ENCODE measurements at regions not wholly inside any gene's neighbourhood (a gene's known extent, or its start where the extent isn't known, plus 50 kb on each side); places are given as distances from the start of the nearest gene placed in this dataset.

- TF ChIP-seq, protein P1, sequence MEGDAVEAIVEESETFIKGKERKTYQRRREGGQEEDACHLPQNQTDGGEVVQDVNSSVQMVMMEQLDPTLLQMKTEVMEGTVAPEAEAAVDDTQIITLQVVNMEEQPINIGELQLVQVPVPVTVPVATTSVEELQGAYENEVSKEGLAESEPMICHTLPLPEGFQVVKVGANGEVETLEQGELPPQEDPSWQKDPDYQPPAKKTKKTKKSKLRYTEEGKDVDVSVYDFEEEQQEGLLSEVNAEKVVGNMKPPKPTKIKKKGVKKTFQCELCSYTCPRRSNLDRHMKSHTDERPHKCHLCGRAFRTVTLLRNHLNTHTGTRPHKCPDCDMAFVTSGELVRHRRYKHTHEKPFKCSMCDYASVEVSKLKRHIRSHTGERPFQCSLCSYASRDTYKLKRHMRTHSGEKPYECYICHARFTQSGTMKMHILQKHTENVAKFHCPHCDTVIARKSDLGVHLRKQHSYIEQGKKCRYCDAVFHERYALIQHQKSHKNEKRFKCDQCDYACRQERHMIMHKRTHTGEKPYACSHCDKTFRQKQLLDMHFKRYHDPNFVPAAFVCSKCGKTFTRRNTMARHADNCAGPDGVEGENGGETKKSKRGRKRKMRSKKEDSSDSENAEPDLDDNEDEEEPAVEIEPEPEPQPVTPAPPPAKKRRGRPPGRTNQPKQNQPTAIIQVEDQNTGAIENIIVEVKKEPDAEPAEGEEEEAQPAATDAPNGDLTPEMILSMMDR (IDR thresholded peaks at IDR 0.05; ENCODE audit: unreplicated experiment) = no peak
- no peak for DNase-seq (ENCODE audit: unreplicated experiment)
- ChIA-PET CTCF (no interaction called here), POLR2A (no interaction called here)
- no peak overlapping the region for H3K27ac Mint-ChIP-seq (ENCODE audit: low read depth, unreplicated experiment)
- H3K27me3 Mint-ChIP-seq (ENCODE audit: insufficient read depth, unreplicated experiment) = no peaks in the 10 kb centered on the region
- intact Hi-C loops (cut with micrococcal nuclease) = no loop called here
- BruUV-seq (replicated peaks) = no TSS peak
- no peaks in the 10 kb centered on the region for H3K4me1 Mint-ChIP-seq (ENCODE audit: insufficient read depth, unreplicated experiment)
- H3K9me3 Mint-ChIP-seq (ENCODE audit: unreplicated experiment) = peaks cover 7% of the 10 kb centered on the region
- no peak overlapping the region for H3K4me3 Mint-ChIP-seq (ENCODE audit: unreplicated experiment)
- no peaks in the 10 kb centered on the region for H3K36me3 Mint-ChIP-seq (ENCODE audit: insufficient read depth, unreplicated experiment)
Measured at GRCh38 chr4:8759987-8760386, 111.7 kb downstream of the HMX1 start.

- no peaks in the 10 kb centered on the region for H3K27me3 Mint-ChIP-seq (ENCODE audit: insufficient read depth, unreplicated experiment)
- ChIA-PET CTCF (no interaction called here), POLR2A (no interaction called here)
- H3K9me3 Mint-ChIP-seq (ENCODE audit: unreplicated experiment) = peaks cover 7% of the 10 kb centered on the region
- H3K36me3 Mint-ChIP-seq (ENCODE audit: insufficient read depth, unreplicated experiment) = no peaks in the 10 kb centered on the region
- BruUV-seq (replicated peaks) = no TSS peak
- H3K27ac Mint-ChIP-seq (ENCODE audit: low read depth, unreplicated experiment) = no peak overlapping the region
- TF ChIP-seq, protein P1 (IDR thresholded peaks at IDR 0.05; ENCODE audit: unreplicated experiment) = no peak
- no peaks in the 10 kb centered on the region for H3K4me1 Mint-ChIP-seq (ENCODE audit: insufficient read depth, unreplicated experiment)
- DNase-seq (ENCODE audit: unreplicated experiment) = no peak
- H3K4me3 Mint-ChIP-seq (ENCODE audit: unreplicated experiment) = no peak overlapping the region
- intact Hi-C loops (cut with micrococcal nuclease) = no loop called here
Measured at GRCh38 chr4:8756816-8757215, 114.8 kb downstream of the HMX1 start.

GRCh38 chr4:8754634-8755589 lies 116.7 kb downstream of the HMX1 start:
- ChIA-PET CTCF (interaction anchor here (0.6 kb wide), 2 partner anchors 86 to 326 kb away, joined by 3 read pairs; no protein-coding TSS in a partner anchor), POLR2A (interaction anchor here (0.7 kb wide), 1 partner anchor 54 kb away, joined by 3 read pairs; no protein-coding TSS in a partner anchor)
- Mint-ChIP-seq H3K4me3 (ENCODE audit: unreplicated experiment) (no peak overlapping the region), H3K27ac (ENCODE audit: low read depth, unreplicated experiment) (no peak overlapping the region), H3K9me3 (ENCODE audit: unreplicated experiment) (peaks cover 3% of the 10 kb centered on the region), H3K4me1 (ENCODE audit: insufficient read depth, unreplicated experiment) (no peaks in the 10 kb centered on the region), H3K36me3 (ENCODE audit: insufficient read depth, unreplicated experiment) (no peaks in the 10 kb centered on the region), H3K27me3 (ENCODE audit: insufficient read depth, unreplicated experiment) (peaks cover 6% of the 10 kb centered on the region)
- DNase-seq (ENCODE audit: unreplicated experiment) = no peak
- TF ChIP-seq, protein P1 (IDR thresholded peaks at IDR 0.05; ENCODE audit: unreplicated experiment) = no peak
- intact Hi-C loops (cut with micrococcal nuclease) = no loop called here
- no TSS peak for BruUV-seq (replicated peaks)

- H3K4me3 Mint-ChIP-seq (ENCODE audit: unreplicated experiment) = no peak overlapping the region
- no peak for DNase-seq (ENCODE audit: unreplicated experiment)
- H3K9me3 Mint-ChIP-seq (ENCODE audit: unreplicated experiment) = peaks cover 21% of the 10 kb centered on the region
- intact Hi-C loops (cut with micrococcal nuclease) = no loop called here
- H3K27ac Mint-ChIP-seq (ENCODE audit: low read depth, unreplicated experiment) = no peak overlapping the region
- no TSS peak for BruUV-seq (replicated peaks)
- peaks cover 14% of the 10 kb centered on the region for H3K27me3 Mint-ChIP-seq (ENCODE audit: insufficient read depth, unreplicated experiment)
- ChIA-PET POLR2A (no interaction called here), CTCF (interaction anchor here (0.8 kb wide), 1 partner anchor 79 kb away, joined by 4 read pairs; no protein-coding TSS in a partner anchor)
- TF ChIP-seq, protein P1 (IDR thresholded peaks at IDR 0.05; ENCODE audit: unreplicated experiment) = no peak
- H3K36me3 Mint-ChIP-seq (ENCODE audit: insufficient read depth, unreplicated experiment) = no peaks in the 10 kb centered on the region
- H3K4me1 Mint-ChIP-seq (ENCODE audit: insufficient read depth, unreplicated experiment) = no peaks in the 10 kb centered on the region
Measured at GRCh38 chr4:8748236-8748575, 123.4 kb downstream of the HMX1 start.

All from MCF 10A (cell line).